HepG2 (cell line): ENCODE measurements at regions not wholly inside any gene's neighbourhood (a gene's known extent, or its start where the extent isn't known, plus 50 kb on each side); places are given as distances from the start of the nearest gene placed in this dataset.

Experiments used
- CC2D1A ChIP-seq: sonication (generic); formaldehyde crosslinking; IDR thresholded peaks from 2 replicates; pipeline ENCODE4 v1.8.1; 2023; ENCODE audit warnings: mild to moderate bottlenecking, missing genetic modification reagents
- FOXM1 ChIP-seq: sonication (generic); formaldehyde crosslinking; IDR thresholded peaks from 2 replicates; pipeline ENCODE4 v1.5.0; 2020; ENCODE audit warnings: missing genetic modification reagents
- GTF3A ChIP-seq: sonication (generic); formaldehyde crosslinking; conservative IDR thresholded peaks from 2 replicates; pipeline ENCODE4 v1.4.0; 2020; ENCODE audit warnings: mild to moderate bottlenecking, missing genetic modification reagents
- HNRNPK ChIP-seq: fragments of 200-400 bp; formaldehyde crosslinking; IDR thresholded peaks from 2 replicates; pipeline ENCODE4 v1.6.1; 2018; ENCODE audit warnings: low read length, low read depth, moderate library complexity, mild to moderate bottlenecking; ENCODE audit not compliant: poor library complexity, severe bottlenecking
- MAFG ChIP-seq: sonication (generic); formaldehyde crosslinking; IDR thresholded peaks from 2 replicates; pipeline ENCODE4 v1.5.1; 2020; ENCODE audit warnings: mild to moderate bottlenecking, missing genetic modification reagents
- MYPOP ChIP-seq: sonication (generic); formaldehyde crosslinking; IDR thresholded peaks from 2 replicates; pipeline ENCODE4 v1.8.1; 2023; ENCODE audit warnings: mild to moderate bottlenecking, moderate library complexity, missing genetic modification reagents
- NFE2L2 ChIP-seq: fragments of 150-350 bp; IDR thresholded peaks from 2 replicates; pipeline ENCODE4 v1.6.1; 2014; ENCODE audit warnings: low read length
- SIX4 ChIP-seq: sonication (generic); formaldehyde crosslinking; IDR thresholded peaks from 2 replicates; pipeline ENCODE4 v1.4.0; 2020; ENCODE audit warnings: missing genetic modification reagents
- SMAD9 ChIP-seq: sonication (generic); formaldehyde crosslinking; IDR thresholded peaks from 2 replicates; pipeline ENCODE4 v1.5.1; 2020; ENCODE audit warnings: mild to moderate bottlenecking, missing genetic modification reagents
- SOX6 ChIP-seq, 2 experiments: fragments of 450-650 bp in 1 of 2; sonication (generic) in 1 of 2; formaldehyde crosslinking in 1 of 2; IDR thresholded peaks; 2 replicates each; pipeline versions ENCODE4 v1.4.0 to v1.6.1; 2017 to 2020; ENCODE audit warnings: antibody characterized with exemption in 1 of 2, mild to moderate bottlenecking in 1 of 2, missing genetic modification reagents in 1 of 2
- UBTF ChIP-seq: sonication (generic); formaldehyde crosslinking; IDR thresholded peaks from 2 replicates; pipeline ENCODE4 v1.4.0; 2020; ENCODE audit warnings: mild to moderate bottlenecking, missing genetic modification reagents
- ZNF549 ChIP-seq: sonication (generic); formaldehyde crosslinking; IDR thresholded peaks from 2 replicates; pipeline ENCODE4 v1.5.0; 2020; ENCODE audit warnings: missing genetic modification reagents
- ZNF672 ChIP-seq: sonication (generic); formaldehyde crosslinking; IDR thresholded peaks from 2 replicates; pipeline ENCODE4 v1.8.1; 2022; ENCODE audit warnings: missing genetic modification reagents
- ZNF710 ChIP-seq: sonication (generic); formaldehyde crosslinking; IDR thresholded peaks from 2 replicates; pipeline ENCODE4 v1.5.0; 2020; ENCODE audit warnings: mild to moderate bottlenecking, missing genetic modification reagents, borderline replicate concordance
- TF ChIP-seq, protein P1 (sequence below), 2 experiments: fragments of 450-650 bp in 1 of 2; sonication (generic) in 1 of 2; formaldehyde crosslinking in 1 of 2; IDR thresholded peaks; 2 replicates each; pipeline versions ENCODE4 v1.6.1 to v1.8.0; 2016 to 2022; ENCODE audit warnings: antibody characterized with exemption in 1 of 2, mild to moderate bottlenecking in 1 of 2, missing genetic modification reagents in 1 of 2

DNA sequence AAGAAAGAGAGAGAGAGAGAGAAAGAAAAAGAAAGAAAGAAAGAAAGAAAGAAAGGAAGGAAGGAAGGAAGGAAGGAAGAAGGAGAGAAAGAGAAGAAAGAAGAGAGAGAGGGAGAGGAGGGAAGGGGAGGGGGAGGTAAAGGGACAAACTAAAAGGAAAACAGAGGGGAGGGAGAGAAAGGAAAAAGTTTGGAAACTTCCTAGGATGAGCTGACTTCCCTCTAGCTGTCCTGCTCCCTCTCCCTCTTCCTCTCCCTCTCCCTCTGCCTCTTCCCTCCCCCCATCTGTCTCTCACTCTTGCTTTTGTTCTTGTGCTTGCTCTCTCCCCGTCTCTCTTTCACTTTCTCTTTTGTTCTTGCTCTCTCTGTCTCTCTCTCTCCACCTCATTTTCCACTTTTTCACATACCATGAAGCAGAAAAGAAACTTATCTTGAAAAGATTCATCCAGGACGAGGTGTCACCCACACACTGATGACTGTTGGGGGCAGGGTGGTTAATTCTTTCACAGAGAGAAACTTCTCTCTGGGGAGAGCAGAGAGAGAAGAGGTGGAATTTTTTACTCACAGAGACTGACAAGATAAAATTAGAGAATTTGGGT is 56.4 kb upstream of the DUSP22 start (continued):
- TF ChIP-seq UBTF (CRISPR knock-in tag) (no peak), MYPOP (CRISPR knock-in tag) (no peak), FOXM1 (CRISPR knock-in tag) (no peak), CC2D1A (no peak), GTF3A (no peak), SMAD9 (CRISPR knock-in tag) (no peak), ZNF672 (CRISPR knock-in tag) (no peak), ZNF549 (CRISPR knock-in tag) (no peak), SOX6 (IDR thresholded peaks at IDR 0.05) (no peak), SOX6 (CRISPR knock-in tag; IDR thresholded peaks at IDR 0.05) (0 out of 2 replicates have a peak, but pooled peaks have one; percentile 17), HNRNPK (peak; percentile 98), MAFG (CRISPR knock-in tag) (no peak), NFE2L2 (no peak), ZNF710 (CRISPR knock-in tag) (peak; percentile 91), SIX4 (CRISPR knock-in tag) (no peak)
- TF ChIP-seq, protein P1, sequence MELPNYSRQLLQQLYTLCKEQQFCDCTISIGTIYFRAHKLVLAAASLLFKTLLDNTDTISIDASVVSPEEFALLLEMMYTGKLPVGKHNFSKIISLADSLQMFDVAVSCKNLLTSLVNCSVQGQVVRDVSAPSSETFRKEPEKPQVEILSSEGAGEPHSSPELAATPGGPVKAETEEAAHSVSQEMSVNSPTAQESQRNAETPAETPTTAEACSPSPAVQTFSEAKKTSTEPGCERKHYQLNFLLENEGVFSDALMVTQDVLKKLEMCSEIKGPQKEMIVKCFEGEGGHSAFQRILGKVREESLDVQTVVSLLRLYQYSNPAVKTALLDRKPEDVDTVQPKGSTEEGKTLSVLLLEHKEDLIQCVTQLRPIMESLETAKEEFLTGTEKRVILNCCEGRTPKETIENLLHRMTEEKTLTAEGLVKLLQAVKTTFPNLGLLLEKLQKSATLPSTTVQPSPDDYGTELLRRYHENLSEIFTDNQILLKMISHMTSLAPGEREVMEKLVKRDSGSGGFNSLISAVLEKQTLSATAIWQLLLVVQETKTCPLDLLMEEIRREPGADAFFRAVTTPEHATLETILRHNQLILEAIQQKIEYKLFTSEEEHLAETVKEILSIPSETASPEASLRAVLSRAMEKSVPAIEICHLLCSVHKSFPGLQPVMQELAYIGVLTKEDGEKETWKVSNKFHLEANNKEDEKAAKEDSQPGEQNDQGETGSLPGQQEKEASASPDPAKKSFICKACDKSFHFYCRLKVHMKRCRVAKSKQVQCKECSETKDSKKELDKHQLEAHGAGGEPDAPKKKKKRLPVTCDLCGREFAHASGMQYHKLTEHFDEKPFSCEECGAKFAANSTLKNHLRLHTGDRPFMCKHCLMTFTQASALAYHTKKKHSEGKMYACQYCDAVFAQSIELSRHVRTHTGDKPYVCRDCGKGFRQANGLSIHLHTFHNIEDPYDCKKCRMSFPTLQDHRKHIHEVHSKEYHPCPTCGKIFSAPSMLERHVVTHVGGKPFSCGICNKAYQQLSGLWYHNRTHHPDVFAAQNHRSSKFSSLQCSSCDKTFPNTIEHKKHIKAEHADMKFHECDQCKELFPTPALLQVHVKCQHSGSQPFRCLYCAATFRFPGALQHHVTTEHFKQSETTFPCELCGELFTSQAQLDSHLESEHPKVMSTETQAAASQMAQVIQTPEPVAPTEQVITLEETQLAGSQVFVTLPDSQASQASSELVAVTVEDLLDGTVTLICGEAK (IDR thresholded peaks at IDR 0.05) = no peak
- TF ChIP-seq, protein P1 (CRISPR knock-in tag; IDR thresholded peaks at IDR 0.05) = no peak
